ENCODE measurements at regions not wholly inside any gene's neighbourhood (a gene's known extent, or its start where the extent isn't known, plus 50 kb on each side); places are given as distances from the start of the nearest gene placed in this dataset.

DNA sequence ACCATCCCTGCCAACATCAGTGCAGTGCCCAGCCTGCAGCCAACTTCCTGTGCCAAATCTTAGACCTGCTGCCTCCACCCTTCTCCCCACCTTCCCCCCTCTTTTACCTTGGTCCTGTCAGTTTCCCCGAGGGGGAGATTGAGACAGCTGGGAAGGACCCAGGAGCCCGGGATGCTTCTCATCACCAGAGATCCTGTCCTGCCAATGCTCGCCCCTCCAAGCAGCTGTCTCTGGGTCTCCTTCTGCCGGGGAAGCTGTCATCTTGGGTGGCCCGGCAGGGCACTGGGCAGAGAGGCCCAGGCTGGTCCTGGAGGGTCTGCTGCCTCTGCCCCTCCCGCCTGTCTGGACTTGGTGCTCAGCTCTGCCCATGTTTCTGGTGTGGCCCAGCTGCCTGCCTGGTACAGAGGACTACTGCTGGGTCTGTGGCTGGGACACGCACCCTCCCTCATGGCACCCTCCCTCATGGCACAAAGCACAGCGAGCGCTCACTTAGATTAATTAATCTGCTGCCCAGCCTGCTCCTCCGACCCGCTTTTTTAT, 60.4 kb upstream of the THY1 start:
- Histone ChIP-seq H3K27me3 (no peaks in the 10 kb centered on the region), H3K9me3 (no peaks in the 10 kb centered on the region), H3K36me3 (no peaks in the 10 kb centered on the region), H3K4me1 (peaks cover 10% of the 10 kb centered on the region), H3K4me3 (ENCODE audit: low read depth, low read length) (no peak overlapping the region)
- DNase-seq = peak; percentile 4
- TF ChIP-seq, protein P1, sequence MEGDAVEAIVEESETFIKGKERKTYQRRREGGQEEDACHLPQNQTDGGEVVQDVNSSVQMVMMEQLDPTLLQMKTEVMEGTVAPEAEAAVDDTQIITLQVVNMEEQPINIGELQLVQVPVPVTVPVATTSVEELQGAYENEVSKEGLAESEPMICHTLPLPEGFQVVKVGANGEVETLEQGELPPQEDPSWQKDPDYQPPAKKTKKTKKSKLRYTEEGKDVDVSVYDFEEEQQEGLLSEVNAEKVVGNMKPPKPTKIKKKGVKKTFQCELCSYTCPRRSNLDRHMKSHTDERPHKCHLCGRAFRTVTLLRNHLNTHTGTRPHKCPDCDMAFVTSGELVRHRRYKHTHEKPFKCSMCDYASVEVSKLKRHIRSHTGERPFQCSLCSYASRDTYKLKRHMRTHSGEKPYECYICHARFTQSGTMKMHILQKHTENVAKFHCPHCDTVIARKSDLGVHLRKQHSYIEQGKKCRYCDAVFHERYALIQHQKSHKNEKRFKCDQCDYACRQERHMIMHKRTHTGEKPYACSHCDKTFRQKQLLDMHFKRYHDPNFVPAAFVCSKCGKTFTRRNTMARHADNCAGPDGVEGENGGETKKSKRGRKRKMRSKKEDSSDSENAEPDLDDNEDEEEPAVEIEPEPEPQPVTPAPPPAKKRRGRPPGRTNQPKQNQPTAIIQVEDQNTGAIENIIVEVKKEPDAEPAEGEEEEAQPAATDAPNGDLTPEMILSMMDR (IDR thresholded peaks at IDR 0.05; ENCODE audit: low read depth, low read length) = no peak

DNA sequence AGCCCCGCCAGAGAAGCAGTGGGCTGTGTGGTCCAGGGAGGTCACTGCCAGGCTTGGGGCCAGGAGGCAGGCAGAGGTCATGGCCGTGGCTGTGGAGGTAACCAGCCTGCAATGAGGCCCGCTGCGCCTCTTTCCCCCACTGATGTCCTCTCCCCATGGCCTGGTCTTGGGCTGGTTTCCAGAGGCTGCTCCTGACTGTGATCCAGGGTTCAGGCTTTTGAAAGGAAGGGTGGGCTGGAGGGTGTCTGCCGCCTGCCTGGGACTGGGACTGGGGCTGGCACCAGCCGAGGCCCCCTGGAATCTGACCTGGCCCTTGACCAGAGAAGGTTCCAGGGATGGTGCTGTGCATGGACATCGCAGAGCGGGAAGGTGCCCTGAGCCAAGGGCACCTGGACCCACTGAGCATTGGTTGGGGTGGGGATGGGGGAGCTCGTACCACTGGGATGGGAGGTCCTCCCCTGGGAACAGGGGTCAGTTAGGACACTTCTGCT, 59.6 kb upstream of the THY1 start:
- Histone ChIP-seq H3K9me3 (no peaks in the 10 kb centered on the region), H3K36me3 (no peaks in the 10 kb centered on the region), H3K4me1 (peaks cover 10% of the 10 kb centered on the region), H3K4me3 (ENCODE audit: low read depth, low read length) (no peak overlapping the region), H3K27me3 (no peaks in the 10 kb centered on the region)
- TF ChIP-seq, protein P1 (IDR thresholded peaks at IDR 0.05; ENCODE audit: low read depth, low read length) = no peak
- no peak for DNase-seq

DNA sequence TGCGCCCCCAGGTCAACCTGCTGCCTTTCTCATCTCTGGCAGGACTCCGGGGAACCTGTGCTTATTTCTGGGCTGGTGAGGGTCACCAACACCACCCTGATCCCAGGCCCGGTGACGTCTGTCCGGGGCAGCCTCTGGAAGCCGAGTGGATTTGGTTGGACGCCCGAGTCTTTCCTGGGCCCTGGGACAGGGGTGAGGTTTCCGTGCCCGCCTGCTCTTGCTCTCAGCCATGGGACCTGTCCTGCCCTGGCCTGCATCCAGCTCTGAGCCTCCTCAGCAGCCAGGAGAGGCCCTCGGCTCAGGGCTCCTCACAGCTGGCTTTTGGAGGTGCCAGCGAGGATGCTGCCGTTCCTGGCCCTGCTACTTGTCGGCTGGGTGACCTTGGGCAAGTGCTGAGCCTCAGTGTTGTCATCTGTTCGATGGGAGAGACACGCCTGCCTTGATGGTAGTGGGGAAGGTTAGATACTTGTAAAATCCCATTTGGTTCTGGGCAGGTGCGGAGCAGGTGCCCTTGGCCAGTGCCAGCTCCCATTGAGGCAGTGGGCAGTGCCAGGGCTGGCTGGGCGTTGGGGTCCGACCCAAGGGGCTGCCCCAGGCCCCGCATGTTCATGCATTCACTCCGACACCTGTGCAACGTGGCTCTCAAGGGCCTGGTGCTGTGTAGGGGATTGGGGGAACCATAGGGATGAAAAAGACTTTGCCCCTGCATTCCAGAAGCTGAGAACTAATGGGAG, 58.9 kb upstream of the THY1 start:
- H3K36me3 ChIP-seq = no peaks in the 10 kb centered on the region
- peaks cover 10% of the 10 kb centered on the region for H3K4me1 ChIP-seq
- H3K27me3 ChIP-seq = no peaks in the 10 kb centered on the region
- peak; percentile 29 for DNase-seq
- H3K4me3 ChIP-seq (ENCODE audit: low read depth, low read length) = no peak overlapping the region
- H3K9me3 ChIP-seq = no peaks in the 10 kb centered on the region
- TF ChIP-seq, protein P1 (IDR thresholded peaks at IDR 0.05; ENCODE audit: low read depth, low read length) = no peak

DNA sequence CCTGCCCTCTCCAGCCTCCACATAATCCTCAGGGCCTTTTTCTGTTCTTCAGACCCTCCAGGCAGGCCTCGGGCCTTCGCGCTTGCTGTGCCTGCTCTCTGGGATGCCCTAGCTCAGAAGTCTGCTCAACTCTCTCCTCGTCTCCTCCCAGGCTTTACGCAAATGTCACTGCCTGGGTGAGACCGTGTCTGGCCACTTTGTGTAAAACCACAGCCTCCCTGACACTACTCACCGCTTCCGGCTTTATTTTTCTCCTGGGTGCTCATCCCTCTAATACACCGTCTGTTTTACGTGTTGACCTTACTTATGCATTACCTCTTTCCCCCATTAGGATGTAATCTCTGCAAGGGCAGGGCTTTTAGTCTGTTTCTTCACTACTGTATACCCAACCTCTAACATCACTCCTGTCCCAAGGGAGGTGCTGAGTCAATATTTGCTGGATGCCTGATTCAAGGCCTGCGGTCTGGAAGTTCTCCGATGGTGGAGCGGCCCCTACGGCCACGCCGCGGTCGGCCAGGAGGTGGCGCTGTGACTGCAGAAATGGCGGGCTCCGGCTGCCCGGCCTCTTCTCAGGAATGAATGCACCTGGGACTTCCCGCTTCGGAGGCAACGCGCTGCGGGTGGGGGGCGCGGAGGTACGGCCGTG, 58.2 kb upstream of the THY1 start:
- no peak overlapping the region for H3K4me3 ChIP-seq (ENCODE audit: low read depth, low read length)
- no peaks in the 10 kb centered on the region for H3K9me3 ChIP-seq
- TF ChIP-seq, protein P1 (IDR thresholded peaks at IDR 0.05; ENCODE audit: low read depth, low read length) = peak; percentile 95
- H3K4me1 ChIP-seq = peaks cover 10% of the 10 kb centered on the region
- no peaks in the 10 kb centered on the region for H3K27me3 ChIP-seq
- no peaks in the 10 kb centered on the region for H3K36me3 ChIP-seq
- DNase-seq = peak; percentile 94

DNA sequence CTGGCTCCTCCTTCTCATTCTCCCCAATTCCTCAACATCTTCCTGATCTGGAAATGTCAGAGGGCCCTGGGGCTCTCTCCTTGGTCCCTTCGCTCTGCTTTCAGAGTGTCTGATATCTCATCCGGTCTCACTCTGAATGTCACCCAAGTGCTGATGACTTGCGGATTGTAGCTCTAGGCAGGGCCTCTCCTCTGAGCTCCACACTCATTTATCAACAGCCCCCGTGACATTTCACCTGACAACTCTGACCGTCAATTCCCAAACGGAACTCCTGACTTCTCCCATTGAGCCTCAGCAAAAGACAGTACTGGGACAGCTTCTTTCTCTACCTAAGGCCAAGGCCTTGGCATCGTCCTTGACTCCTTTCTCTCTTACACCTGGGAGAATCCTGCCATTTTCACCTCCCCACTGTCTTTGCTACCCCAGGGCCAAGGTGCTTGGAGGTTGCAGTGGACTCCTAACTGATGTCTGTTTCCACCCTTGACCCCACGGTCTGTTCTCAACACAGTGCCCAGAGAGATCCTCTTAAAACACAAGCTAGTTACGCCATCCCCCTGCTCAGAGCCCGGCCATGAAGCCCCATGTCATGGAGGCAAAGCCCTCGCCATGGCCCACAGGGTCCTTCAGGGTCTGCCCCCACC, 57.5 kb upstream of the THY1 start:
- Histone ChIP-seq H3K4me1 (peaks cover 10% of the 10 kb centered on the region), H3K36me3 (no peaks in the 10 kb centered on the region), H3K27me3 (no peaks in the 10 kb centered on the region), H3K9me3 (no peaks in the 10 kb centered on the region), H3K4me3 (ENCODE audit: low read depth, low read length) (no peak overlapping the region)
- DNase-seq = peak; percentile 7
- TF ChIP-seq, protein P1 (IDR thresholded peaks at IDR 0.05; ENCODE audit: low read depth, low read length) = no peak

Measured in BE2C (cell line).